DND-41 (cell line): ENCODE measurements at regions not wholly inside any gene's neighbourhood (a gene's known extent, or its start where the extent isn't known, plus 50 kb on each side); places are given as distances from the start of the nearest gene placed in this dataset.

Experiments used
- CTCF ChIP-seq: IDR thresholded peaks from 2 replicates; pipeline ENCODE4 v1.5.1; 2012; ENCODE audit warnings: borderline replicate concordance, low read length, moderate library complexity, mild to moderate bottlenecking; ENCODE audit not compliant: poor library complexity, severe bottlenecking; ENCODE audit errors: extremely low read depth
- EZH2 ChIP-seq: IDR thresholded peaks from 3 replicates; pipeline ENCODE4 v1.6.1; 2012; ENCODE audit warnings: borderline replicate concordance, low read depth, mild to moderate bottlenecking, moderate library complexity, low read length, inconsistent platforms; ENCODE audit not compliant: severe bottlenecking

GRCh38 chr4:188573104-188573503 lies 433.9 kb downstream of the TRIML1 start:
- no peak for TF ChIP-seq CTCF
- no peak for TF ChIP-seq EZH2
